GM12878 (cell line): ENCODE measurements at regions not wholly inside any gene's neighbourhood (a gene's known extent, or its start where the extent isn't known, plus 50 kb on each side); places are given as distances from the start of the nearest gene placed in this dataset.

Experiments used
- ATAC-seq: fragments of 200-7000 bp; cut with Tn5 transposase; 3 replicates; pipeline ENCODE4 v1.9.1; 2020; ENCODE audit warnings: mild to moderate bottlenecking, moderate library complexity
- BruUV-seq: library from RNA; stranded (reverse); fragments of 400-500 nt; replicated peaks from 2 replicates; lab custom pipeline; 2021; lab: Mats Ljungman, UMichigan
- CTCF ChIA-PET: fragments of 300-600 bp; sonication (Branson Sonifier 250); formaldehyde crosslinking; extraction: SDS; loops from one replicate; lab custom pipeline; 2021; ENCODE audit warnings: inconsistent platforms; lab: Yijun Ruan, JAX
- POLR2A ChIA-PET: fragments of 350-600 bp; formaldehyde crosslinking; extraction: SDS; loops from one replicate; lab custom pipeline; 2021; ENCODE audit warnings: inconsistent platforms; lab: Charles Lee
- RAD21 ChIA-PET: fragments of 300-600 bp; sonication (Branson Sonifier 250); formaldehyde crosslinking; loops from one replicate; lab custom pipeline; 2023; ENCODE audit warnings: antibody characterized with exemption; ENCODE audit not compliant: unreplicated experiment; lab: Charles Lee
- SMC1A ChIA-PET: fragments of 300-600 bp; sonication (Branson Sonifier 250); formaldehyde crosslinking; loops from one replicate; lab custom pipeline; 2023; ENCODE audit not compliant: unreplicated experiment, uncharacterized antibody; lab: Charles Lee
- DNase-seq: peaks from one replicate; pipeline ENCODE4 v3.0.0-alpha.2; 2011; ENCODE audit warnings: low read depth, low spot score
- FAIRE-seq: peaks from 3 replicates; lab custom pipeline; 2011; peaks lifted over from hg19 to GRCh38; lab: Jason Lieb, UNC
- H2AFZ ChIP-seq: 2 replicates; pipeline ENCODE4 v1.6.0; 2011; ENCODE audit warnings: low read depth, low read length, control low read depth; ENCODE audit not compliant: control insufficient read depth
- H3K27ac ChIP-seq: 2 replicates; pipeline ENCODE4 v1.5.1; 2011; ENCODE audit warnings: control low read depth; ENCODE audit not compliant: control insufficient read depth, insufficient read depth
- H3K27me3 ChIP-seq, 2 experiments: replicated peaks in 1 of 2; 2 replicates each; pipeline versions ENCODE4 v1.6.0 to v1.6.1; 2011; ENCODE audit warnings: low read length in 1 of 2; ENCODE audit not compliant: control insufficient read depth in 2 of 2, insufficient read depth in 2 of 2
- H3K36me3 ChIP-seq, 2 experiments: 2 replicates each; pipeline ENCODE4 v1.5.1; 2011; ENCODE audit warnings: low read length in 1 of 2; ENCODE audit not compliant: control insufficient read depth in 2 of 2, insufficient read depth in 2 of 2
- H3K4me1 ChIP-seq: 2 replicates; pipeline ENCODE4 v1.6.1; 2011; ENCODE audit warnings: mild to moderate bottlenecking, low read length, moderate library complexity, mixed read lengths; ENCODE audit not compliant: control insufficient read depth, insufficient read depth
- H3K4me2 ChIP-seq: 2 replicates; pipeline ENCODE4 v1.6.0; 2011; ENCODE audit warnings: control low read depth; ENCODE audit not compliant: control insufficient read depth, insufficient read depth
- H3K4me3 ChIP-seq: fragments of 200-600 bp; sonication (generic); 2 replicates; pipeline ENCODE4 v1.5.1; 2016
- H3K79me2 ChIP-seq: 2 replicates; pipeline ENCODE4 v1.6.0; 2011; ENCODE audit warnings: low read length; ENCODE audit not compliant: control insufficient read depth, insufficient read depth
- H3K9ac ChIP-seq: 2 replicates; pipeline ENCODE4 v1.8.0; 2011; ENCODE audit warnings: low read length, control low read depth, mixed read lengths; ENCODE audit not compliant: control insufficient read depth, insufficient read depth
- H3K9me3 ChIP-seq: replicated peaks from 3 replicates; pipeline ENCODE4 v1.5.1; 2011; ENCODE audit warnings: mild to moderate bottlenecking, low read length; ENCODE audit not compliant: control insufficient read depth, insufficient read depth
- H4K20me1 ChIP-seq: 2 replicates; pipeline ENCODE4 v1.6.0; 2011; ENCODE audit not compliant: control insufficient read depth, insufficient read depth
- ATF3 ChIP-seq: IDR thresholded peaks from 2 replicates; pipeline ENCODE4 v1.6.1; 2011; ENCODE audit warnings: low read depth, mild to moderate bottlenecking, low read length, moderate library complexity, borderline replicate concordance; ENCODE audit errors: extremely low read depth
- GATAD2B ChIP-seq: fragments of 450-650 bp; conservative IDR thresholded peaks from 2 replicates; pipeline ENCODE4 v1.6.1; 2017; ENCODE audit warnings: low read depth, mild to moderate bottlenecking, moderate library complexity
- NRF1 ChIP-seq: conservative IDR thresholded peaks from 2 replicates; pipeline ENCODE4 v1.6.1; 2011; ENCODE audit warnings: mild to moderate bottlenecking, low read depth, low read length, improper control_type of control experiment
- POLR2AphosphoS2 ChIP-seq: IDR thresholded peaks from 2 replicates; pipeline ENCODE4 v1.6.1; 2011; ENCODE audit warnings: low read depth, mild to moderate bottlenecking, low read length, improper control_type of control experiment, moderate library complexity
- PRDM15 ChIP-seq: fragments of 450-650 bp; formaldehyde crosslinking; IDR thresholded peaks from 2 replicates; pipeline ENCODE4 v1.4.0; 2020; ENCODE audit warnings: mild to moderate bottlenecking, moderate library complexity
- ZBED1 ChIP-seq: IDR thresholded peaks from 2 replicates; pipeline ENCODE4 v1.6.1; 2016; ENCODE audit warnings: borderline replicate concordance
- ZNF274 ChIP-seq: IDR thresholded peaks from one replicate; pipeline ENCODE4 v1.8.0; 2011; ENCODE audit not compliant: insufficient read length, insufficient read depth
- WGBS: methylation state at CpG from one replicate; pipeline ENCODE4 v1.1.6; 2016; ENCODE audit warnings: low lambda C conversion rate; ENCODE audit not compliant: insufficient replicate concordance, insufficient coverage; ENCODE audit errors: missing lambda C conversion rate; 5-methylcytosine and 5-hydroxymethylcytosine counted together
- in situ Hi-C: fragments of 300-500 bp; cut with MboI; formaldehyde crosslinking; loops from 9 replicates; pipeline ENCODE4 v1.14.3; 2018; ENCODE audit warnings: mixed read lengths
- intact Hi-C: fragments of 100-400 bp; cut with micrococcal nuclease; formaldehyde crosslinking; loops from one replicate; pipeline ENCODE4 v1.14.2; 2022; ENCODE audit not compliant: unreplicated experiment

- H3K4me2 ChIP-seq: no peak overlapping the region
- DNase-seq (no peak), ATAC-seq (no peak), FAIRE-seq (no peak)
- in situ Hi-C loops: no loop called here
- no TSS peak for BruUV-seq
- no peaks in the 10 kb centered on the region for H3K4me1 ChIP-seq
- H4K20me1 ChIP-seq: peaks cover 2% of the 10 kb centered on the region; the same call in 1 of the 2 replicates
- SMC1A ChIA-PET: interaction anchor here (1.6 kb wide), 1 partner anchor 15 kb away, joined by 4 read pairs; no protein-coding TSS in a partner anchor
- no peak overlapping the region for H2AFZ ChIP-seq
- H3K9me3 ChIP-seq: no peaks in the 10 kb centered on the region
- H3K27ac ChIP-seq: no peak overlapping the region
- CTCF ChIA-PET: interaction anchor here (2.1 kb wide), 1 partner anchor 9 kb away, joined by 6 read pairs; no protein-coding TSS in a partner anchor
- H3K36me3 ChIP-seq: no peaks in the 10 kb centered on the region
- 23% methylated on average over 3 of the region's 3 CpGs for WGBS
- TF ChIP-seq GATAD2B (no peak), PRDM15 (CRISPR knock-in tag) (no peak), NRF1 (no peak), ZBED1 (no peak), ATF3 (no peak), ZNF274 (no peak), POLR2AphosphoS2 (no peak)
- intact Hi-C loops: no loop called here
- H3K27me3 ChIP-seq: no peaks in the 10 kb centered on the region; a peak in 1 of 4 replicates
- RAD21 ChIA-PET: no interaction called here
- POLR2A ChIA-PET: no interaction called here
- no peak overlapping the region for H3K9ac ChIP-seq
- no peak overlapping the region for H3K4me3 ChIP-seq
- H3K79me2 ChIP-seq: no peaks in the 10 kb centered on the region
These were observed 92.6 kb upstream of the NPY start for GRCh38 chr7:24191362-24191761.
